GM12878 (cell line): ENCODE measurements at regions not wholly inside any gene's neighbourhood (a gene's known extent, or its start where the extent isn't known, plus 50 kb on each side); places are given as distances from the start of the nearest gene placed in this dataset.

Experiments used
- BCL11A ChIP-seq: IDR thresholded peaks from 2 replicates; pipeline ENCODE4 v1.6.1; 2011; ENCODE audit warnings: low read depth, low read length
- CEBPB ChIP-seq, 2 experiments: fragments of 150-350 bp in 1 of 2; IDR thresholded peaks; 2 replicates each; pipeline ENCODE4 v1.6.1; 2012 to 2014; ENCODE audit warnings: low read depth in 2 of 2, low read length in 2 of 2, borderline replicate concordance in 1 of 2, inconsistent platforms in 1 of 2
- CTCF ChIP-seq, 3 experiments: IDR thresholded peaks in 2 of 3; conservative IDR thresholded peaks in 1 of 3; 2 replicates each; pipeline ENCODE4 v1.5.1; 2011; ENCODE audit warnings: low read depth in 3 of 3, low read length in 3 of 3, mild to moderate bottlenecking in 3 of 3, control low read depth in 2 of 3, moderate library complexity in 2 of 3, inconsistent platforms in 1 of 3, mixed read lengths in 1 of 3; ENCODE audit not compliant: control insufficient read depth in 2 of 3, insufficient read depth in 1 of 3; ENCODE audit errors: extremely low read depth in 1 of 3
- ETV6 ChIP-seq, 2 experiments: fragments of 450-650 bp in 1 of 2; IDR thresholded peaks in 1 of 2; conservative IDR thresholded peaks in 1 of 2; 2 replicates each; pipeline ENCODE4 v1.6.1; 2014; ENCODE audit warnings: antibody characterized with exemption in 1 of 2, borderline replicate concordance in 1 of 2, low read depth in 1 of 2, mild to moderate bottlenecking in 1 of 2, moderate library complexity in 1 of 2
- IRF5 ChIP-seq: fragments of 450-650 bp; IDR thresholded peaks from 2 replicates; pipeline ENCODE4 v1.6.1; 2017; ENCODE audit warnings: borderline replicate concordance
- MTA3 ChIP-seq: IDR thresholded peaks from 2 replicates; pipeline ENCODE4 v1.6.1; 2012; ENCODE audit warnings: low read length, inconsistent platforms, borderline replicate concordance
- NR2C2 ChIP-seq: IDR thresholded peaks from 2 replicates; pipeline ENCODE4 v1.6.1; 2011; ENCODE audit warnings: borderline replicate concordance, low read depth; ENCODE audit not compliant: control insufficient read depth, insufficient read length
- PAX5 ChIP-seq: IDR thresholded peaks from 2 replicates; pipeline ENCODE4 v1.6.1; 2011; ENCODE audit warnings: low read depth, low read length, borderline replicate concordance
- PML ChIP-seq: IDR thresholded peaks from 2 replicates; pipeline ENCODE4 v1.6.1; 2012; ENCODE audit warnings: low read length, inconsistent platforms
- RBBP5 ChIP-seq: fragments of 200-600 bp; sonication (generic); conservative IDR thresholded peaks from 2 replicates; pipeline ENCODE4 v1.6.1; 2016
- SIN3A ChIP-seq: IDR thresholded peaks from 2 replicates; pipeline ENCODE4 v1.6.1; 2012; ENCODE audit warnings: low read depth, low read length, improper control_type of control experiment
- STAT1 ChIP-seq: fragments of 450-650 bp; conservative IDR thresholded peaks from 2 replicates; pipeline ENCODE4 v1.6.1; 2014; ENCODE audit warnings: antibody characterized with exemption, mild to moderate bottlenecking
- SUZ12 ChIP-seq: fragments of 200-600 bp; sonication (generic); IDR thresholded peaks from one replicate; pipeline ENCODE4 v1.6.1; 2018; ENCODE audit warnings: antibody characterized with exemption, mild to moderate bottlenecking; ENCODE audit not compliant: unreplicated experiment
- USF1 ChIP-seq: IDR thresholded peaks from 2 replicates; pipeline ENCODE4 v1.6.1; 2011; ENCODE audit warnings: borderline replicate concordance, low read depth, mild to moderate bottlenecking, moderate library complexity, mixed read lengths, low read length; ENCODE audit not compliant: insufficient read depth; ENCODE audit errors: extremely low read length
- YBX1 ChIP-seq: fragments of 450-650 bp; IDR thresholded peaks from 2 replicates; pipeline ENCODE4 v1.6.1; 2016; ENCODE audit warnings: antibody characterized with exemption
- YY1 ChIP-seq: IDR thresholded peaks from 2 replicates; pipeline ENCODE4 v1.6.1; 2011; ENCODE audit warnings: low read depth, mild to moderate bottlenecking, low read length
- ZBTB4 ChIP-seq: fragments of 450-650 bp; formaldehyde crosslinking; IDR thresholded peaks from 2 replicates; pipeline ENCODE4 v1.4.0; 2022; ENCODE audit warnings: mild to moderate bottlenecking, moderate library complexity
- ZNF622 ChIP-seq: fragments of 450-650 bp; IDR thresholded peaks from 2 replicates; pipeline ENCODE4 v1.6.1; 2017; ENCODE audit warnings: mild to moderate bottlenecking, inconsistent platforms
- TF ChIP-seq, protein P1 (sequence below): fragments of 450-650 bp; IDR thresholded peaks from 2 replicates; pipeline ENCODE4 v1.6.1; 2018; ENCODE audit warnings: mild to moderate bottlenecking, low read depth, moderate library complexity; ENCODE audit not compliant: partially characterized antibody

GRCh38 chr17:72465191-72466024 is 344.6 kb downstream of the SOX9 start (continued):
- TF ChIP-seq CTCF (IDR thresholded peaks at IDR 0.05 in 2 of 3, conservative IDR thresholded peaks at IDR 0.05 in 1 of 3; ENCODE audit: control insufficient read depth in 2 of 3, extremely low read depth in 1 of 3, insufficient read depth in 1 of 3, low read depth in 3 of 3, low read length in 3 of 3): peak in 1 of 3 experiments; percentile 30; a peak in 1 of 6 replicates
- peak; percentile 88 for TF ChIP-seq PAX5
- peak; percentile 42; the same call in 1 of the 2 replicates for TF ChIP-seq PML
- TF ChIP-seq ZBTB4: no peak
- no peak for TF ChIP-seq STAT1
- no peak for TF ChIP-seq RBBP5
- TF ChIP-seq, protein P1, sequence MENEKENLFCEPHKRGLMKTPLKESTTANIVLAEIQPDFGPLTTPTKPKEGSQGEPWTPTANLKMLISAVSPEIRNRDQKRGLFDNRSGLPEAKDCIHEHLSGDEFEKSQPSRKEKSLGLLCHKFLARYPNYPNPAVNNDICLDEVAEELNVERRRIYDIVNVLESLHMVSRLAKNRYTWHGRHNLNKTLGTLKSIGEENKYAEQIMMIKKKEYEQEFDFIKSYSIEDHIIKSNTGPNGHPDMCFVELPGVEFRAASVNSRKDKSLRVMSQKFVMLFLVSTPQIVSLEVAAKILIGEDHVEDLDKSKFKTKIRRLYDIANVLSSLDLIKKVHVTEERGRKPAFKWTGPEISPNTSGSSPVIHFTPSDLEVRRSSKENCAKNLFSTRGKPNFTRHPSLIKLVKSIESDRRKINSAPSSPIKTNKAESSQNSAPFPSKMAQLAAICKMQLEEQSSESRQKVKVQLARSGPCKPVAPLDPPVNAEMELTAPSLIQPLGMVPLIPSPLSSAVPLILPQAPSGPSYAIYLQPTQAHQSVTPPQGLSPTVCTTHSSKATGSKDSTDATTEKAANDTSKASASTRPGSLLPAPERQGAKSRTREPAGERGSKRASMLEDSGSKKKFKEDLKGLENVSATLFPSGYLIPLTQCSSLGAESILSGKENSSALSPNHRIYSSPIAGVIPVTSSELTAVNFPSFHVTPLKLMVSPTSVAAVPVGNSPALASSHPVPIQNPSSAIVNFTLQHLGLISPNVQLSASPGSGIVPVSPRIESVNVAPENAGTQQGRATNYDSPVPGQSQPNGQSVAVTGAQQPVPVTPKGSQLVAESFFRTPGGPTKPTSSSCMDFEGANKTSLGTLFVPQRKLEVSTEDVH: no peak
- TF ChIP-seq IRF5: no peak
- TF ChIP-seq CEBPB (IDR thresholded peaks at IDR 0.05; ENCODE audit: borderline replicate concordance in 1 of 2, low read depth in 2 of 2, low read length in 2 of 2): no peak
- no peak for TF ChIP-seq USF1
- TF ChIP-seq BCL11A: peak; percentile 96
- peak; percentile 39; the same call in 1 of the 2 replicates for TF ChIP-seq YY1
- TF ChIP-seq ZNF622: no peak
- TF ChIP-seq MTA3: no peak
- TF ChIP-seq SIN3A: no peak
- TF ChIP-seq YBX1: peak; percentile 100
- no peak for TF ChIP-seq SUZ12
- peak in 1 of 2 experiments; percentile 41; a peak in 1 of 4 replicates for TF ChIP-seq ETV6 (conservative IDR thresholded peaks at IDR 0.05 in 1 of 2, IDR thresholded peaks at IDR 0.05 in 1 of 2; ENCODE audit: borderline replicate concordance in 1 of 2, low read depth in 1 of 2)
- no peak for TF ChIP-seq NR2C2
